C4-2B (cell line): ENCODE measurements at regions not wholly inside any gene's neighbourhood (a gene's known extent, or its start where the extent isn't known, plus 50 kb on each side); places are given as distances from the start of the nearest gene placed in this dataset.

Experiments used
- CTCF ChIP-seq: fragments of 450-650 bp; conservative IDR thresholded peaks from 2 replicates; pipeline ENCODE4 v1.5.1; 2017; ENCODE audit warnings: mild to moderate bottlenecking
- ZFX ChIP-seq: fragments of 450-650 bp; IDR thresholded peaks from 2 replicates; pipeline ENCODE4 v1.6.1; 2017

GRCh38 chr10:88169037-88169319, 305.6 kb downstream of the PTEN start:
- TF ChIP-seq CTCF (no peak), ZFX (no peak)
